ENCODE measurements at regions not wholly inside any gene's neighbourhood (a gene's known extent, or its start where the extent isn't known, plus 50 kb on each side); places are given as distances from the start of the nearest gene placed in this dataset.

GRCh38 chr22:26998716-26999115, 341.3 kb downstream of the MIAT start:
- WGBS, 2 donors = 47 to 51% methylated on average over 6 of the region's 6 CpGs
- Histone ChIP-seq H3K36me3 (no peaks in the 10 kb centered on the region), H3K4me1 (no peaks in the 10 kb centered on the region), H3K4me3 (replicated peaks in 1 of 3) (no peak overlapping the region), H3K27ac (no peak overlapping the region), H3K9me3 (no peaks in the 10 kb centered on the region), H3K27me3 (no peaks in the 10 kb centered on the region)
- TF ChIP-seq, protein P1, sequence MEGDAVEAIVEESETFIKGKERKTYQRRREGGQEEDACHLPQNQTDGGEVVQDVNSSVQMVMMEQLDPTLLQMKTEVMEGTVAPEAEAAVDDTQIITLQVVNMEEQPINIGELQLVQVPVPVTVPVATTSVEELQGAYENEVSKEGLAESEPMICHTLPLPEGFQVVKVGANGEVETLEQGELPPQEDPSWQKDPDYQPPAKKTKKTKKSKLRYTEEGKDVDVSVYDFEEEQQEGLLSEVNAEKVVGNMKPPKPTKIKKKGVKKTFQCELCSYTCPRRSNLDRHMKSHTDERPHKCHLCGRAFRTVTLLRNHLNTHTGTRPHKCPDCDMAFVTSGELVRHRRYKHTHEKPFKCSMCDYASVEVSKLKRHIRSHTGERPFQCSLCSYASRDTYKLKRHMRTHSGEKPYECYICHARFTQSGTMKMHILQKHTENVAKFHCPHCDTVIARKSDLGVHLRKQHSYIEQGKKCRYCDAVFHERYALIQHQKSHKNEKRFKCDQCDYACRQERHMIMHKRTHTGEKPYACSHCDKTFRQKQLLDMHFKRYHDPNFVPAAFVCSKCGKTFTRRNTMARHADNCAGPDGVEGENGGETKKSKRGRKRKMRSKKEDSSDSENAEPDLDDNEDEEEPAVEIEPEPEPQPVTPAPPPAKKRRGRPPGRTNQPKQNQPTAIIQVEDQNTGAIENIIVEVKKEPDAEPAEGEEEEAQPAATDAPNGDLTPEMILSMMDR (IDR thresholded peaks at IDR 0.05) = no peak
- TF ChIP-seq POLR2A (IDR thresholded peaks at IDR 0.05) = no peak
- DNase-seq = no peak
- intact Hi-C loops (cut with DNase I) = no loop called here

- Histone ChIP-seq H3K4me1 (no peaks in the 10 kb centered on the region), H3K4me3 (replicated peaks in 1 of 3) (no peak overlapping the region), H3K27ac (no peak overlapping the region), H3K9me3 (no peaks in the 10 kb centered on the region), H3K36me3 (no peaks in the 10 kb centered on the region), H3K27me3 (no peaks in the 10 kb centered on the region)
- intact Hi-C loops (cut with DNase I) = no loop called here
- DNase-seq = no peak
- no peak for TF ChIP-seq POLR2A (IDR thresholded peaks at IDR 0.05)
- TF ChIP-seq, protein P1 (IDR thresholded peaks at IDR 0.05) = no peak
- 85 to 86% methylated on average over 11 of the region's 11 CpGs for WGBS, 2 donors
Observed at GRCh38 chr22:27003297-27003696, 345.9 kb downstream of the MIAT start.

- H3K4me3 ChIP-seq (replicated peaks in 1 of 3) = no peak overlapping the region
- intact Hi-C loops (cut with DNase I) = no loop called here
- 68 to 77% methylated on average over 1 of the region's 1 CpG for WGBS, 2 donors
- H3K27ac ChIP-seq = no peak overlapping the region
- DNase-seq = no peak
- no peaks in the 10 kb centered on the region for H3K9me3 ChIP-seq
- H3K27me3 ChIP-seq = no peaks in the 10 kb centered on the region
- no peaks in the 10 kb centered on the region for H3K4me1 ChIP-seq
- H3K36me3 ChIP-seq = no peaks in the 10 kb centered on the region
- TF ChIP-seq, protein P1 (IDR thresholded peaks at IDR 0.05) = no peak
Observed at GRCh38 chr22:27004434-27004833, 347.0 kb downstream of the MIAT start.

- DNase-seq = no peak
- WGBS, 2 donors = 92 to 93% methylated on average over 1 of the region's 1 CpG
- H3K36me3 ChIP-seq = no peaks in the 10 kb centered on the region
- no peaks in the 10 kb centered on the region for H3K27me3 ChIP-seq
- intact Hi-C loops (cut with DNase I) = no loop called here
- no peak overlapping the region for H3K27ac ChIP-seq
- no peaks in the 10 kb centered on the region for H3K9me3 ChIP-seq
- no peaks in the 10 kb centered on the region for H3K4me1 ChIP-seq
- TF ChIP-seq, protein P1 (IDR thresholded peaks at IDR 0.05) = no peak
- H3K4me3 ChIP-seq (replicated peaks in 1 of 3) = no peak overlapping the region
Observed at GRCh38 chr22:27008454-27008853, 351.1 kb downstream of the MIAT start.

- intact Hi-C loops (cut with DNase I) = no loop called here
- no peak for DNase-seq
- Histone ChIP-seq H3K27me3 (no peaks in the 10 kb centered on the region), H3K9me3 (no peaks in the 10 kb centered on the region), H3K27ac (no peak overlapping the region), H3K4me3 (replicated peaks in 1 of 3) (no peak overlapping the region), H3K4me1 (no peaks in the 10 kb centered on the region), H3K36me3 (no peaks in the 10 kb centered on the region)
- WGBS, 2 donors = 69 to 81% methylated on average over 3 of the region's 3 CpGs
- TF ChIP-seq, protein P1 (IDR thresholded peaks at IDR 0.05) = no peak
- no peak for TF ChIP-seq POLR2A (IDR thresholded peaks at IDR 0.05)
Observed at GRCh38 chr22:27011133-27011532, 353.7 kb downstream of the MIAT start.
